Small intestine (tissue), 7 donors: ENCODE measurements at regions not wholly inside any gene's neighbourhood (a gene's known extent, or its start where the extent isn't known, plus 50 kb on each side); places are given as distances from the start of the nearest gene placed in this dataset.

Experiments
- DNase-seq, 2 donors: peaks; one replicate each; pipeline versions ENCODE4 v3.0.0 to v3.0.0-alpha.2; 2013
- FAIRE-seq: peaks from 2 replicates; lab custom pipeline; 2012; peaks lifted over from hg19 to GRCh38; lab: Jason Lieb, UNC
- H3K27ac ChIP-seq, 3 donors: one replicate each; pipeline ENCODE4 v1.5.1; 2013; ENCODE audit warnings: low read length in 2 of 3, mild to moderate bottlenecking in 2 of 3, control low read depth in 1 of 3, inconsistent platforms in 1 of 3, low read depth in 1 of 3, moderate library complexity in 1 of 3
- H3K27me3 ChIP-seq, 3 donors: one replicate each; pipeline ENCODE4 v1.6.1; 2013; ENCODE audit warnings: low read length in 3 of 3, inconsistent platforms in 1 of 3; ENCODE audit not compliant: control insufficient read depth in 3 of 3, insufficient read depth in 3 of 3
- H3K36me3 ChIP-seq, 3 donors: one replicate each; pipeline ENCODE4 v1.6.1; 2013; ENCODE audit warnings: low read length in 3 of 3, inconsistent platforms in 1 of 3, low read depth in 1 of 3, mild to moderate bottlenecking in 1 of 3, moderate library complexity in 1 of 3; ENCODE audit not compliant: control insufficient read depth in 3 of 3, insufficient read depth in 2 of 3
- H3K4me1 ChIP-seq, 3 donors: one replicate each; pipeline ENCODE4 v1.6.1; 2013; ENCODE audit warnings: low read length in 2 of 3, inconsistent platforms in 1 of 3, low read depth in 1 of 3, mild to moderate bottlenecking in 1 of 3, moderate library complexity in 1 of 3; ENCODE audit not compliant: control insufficient read depth in 3 of 3, insufficient read depth in 2 of 3
- H3K4me3 ChIP-seq, 3 donors: one replicate each; pipeline ENCODE4 v1.5.1; 2013; ENCODE audit warnings: low read length in 3 of 3, control low read depth in 1 of 3, inconsistent platforms in 1 of 3, low read depth in 1 of 3, mild to moderate bottlenecking in 1 of 3, moderate library complexity in 1 of 3
- H3K9me3 ChIP-seq, 2 donors: one replicate each; pipeline ENCODE4 v1.6.1; 2013; ENCODE audit warnings: low read depth in 1 of 2, low read length in 1 of 2; ENCODE audit not compliant: control insufficient read depth in 2 of 2, insufficient read depth in 1 of 2
- WGBS, 3 donors: extraction: QIAGEN DNeasy Blood & Tissue Kit; methylation state at CpG; one replicate each; pipeline ENCODE4 v1.1.7; 2013; 5-methylcytosine and 5-hydroxymethylcytosine counted together
- donor health status: healthy with polysubstance abuse.
- donor health status: control.
- donor health status: control.
- donor health status: Bipolar disorder and iron deficiency.
- donor health status: healthy.

DNA sequence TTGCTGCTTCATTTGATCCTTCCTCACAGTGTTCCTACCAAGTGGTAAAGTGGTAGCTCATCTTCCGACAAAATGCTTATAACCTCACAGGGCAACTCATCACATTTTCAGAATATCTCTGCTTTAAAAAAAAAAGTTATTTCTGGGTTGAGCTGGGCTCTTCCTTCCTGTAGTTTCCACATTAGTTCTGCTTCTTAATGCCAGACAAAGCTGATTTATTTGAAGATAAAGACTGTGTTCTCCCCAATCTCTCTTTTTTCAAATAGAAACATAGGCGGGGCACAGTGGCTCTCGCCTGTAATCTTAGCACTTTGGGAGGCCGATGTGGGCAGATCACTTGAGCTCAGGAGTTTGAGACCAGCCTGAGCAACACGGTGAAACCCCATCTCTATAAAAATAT, 273.1 kb downstream of the ACTL7B start:
- DNase-seq: no peak
- WGBS, 3 donors: 71 to 76% (median 73%) methylated on average over 5 of the region's 5 CpGs
- Histone ChIP-seq H3K4me1 (no peaks in the 10 kb centered on the region), H3K9me3 (no peaks in the 10 kb centered on the region), H3K27me3 (peaks cover 0 to 8% (median 6%) of the 10 kb centered on the region in 3 donors), H3K27ac (no peak overlapping the region), H3K4me3 (no peak overlapping the region), H3K36me3 (no peaks in the 10 kb centered on the region)
- no peak for FAIRE-seq

DNA sequence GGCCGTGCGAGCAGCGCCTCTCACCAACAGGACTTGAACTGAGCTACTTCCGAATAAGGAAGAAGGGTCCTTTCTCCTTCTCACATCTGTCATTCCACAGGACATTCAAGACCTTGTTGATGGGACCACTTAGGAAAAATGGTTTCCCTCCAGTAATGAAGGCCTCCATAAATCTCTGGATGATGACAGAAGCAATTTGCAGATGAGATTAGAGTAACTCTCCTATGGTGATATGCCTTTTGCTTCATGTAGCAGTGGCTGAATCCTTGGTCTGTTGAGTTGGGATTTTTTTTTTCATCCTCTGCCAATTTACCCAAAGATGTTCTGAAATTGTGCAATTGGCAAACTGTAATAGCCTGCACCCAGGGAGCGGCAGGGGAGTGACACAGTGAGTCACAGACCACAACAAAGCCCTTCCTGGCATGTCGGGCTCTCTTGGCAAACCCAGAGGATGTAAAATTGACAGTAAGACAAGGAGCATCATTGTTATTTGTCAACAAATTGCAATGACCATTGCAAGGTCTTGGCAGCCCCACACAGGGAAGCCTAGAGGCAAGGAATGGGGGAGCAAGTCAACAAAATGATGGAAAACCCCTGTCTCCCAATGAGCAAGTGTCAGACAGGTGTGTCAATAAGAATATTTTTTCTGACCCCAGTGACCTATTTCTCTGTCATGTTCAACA, 275.9 kb downstream of the ACTL7B start:
- Histone ChIP-seq H3K36me3 (no peaks in the 10 kb centered on the region), H3K4me1 (no peaks in the 10 kb centered on the region), H3K27ac (no peak overlapping the region), H3K27me3 (peaks cover 0 to 11% (median 3%) of the 10 kb centered on the region in 3 donors), H3K9me3 (no peaks in the 10 kb centered on the region), H3K4me3 (no peak overlapping the region)
- no peak for DNase-seq
- no peak for FAIRE-seq
- WGBS, 3 donors: 75 to 79% (median 78%) methylated on average over 6 of the region's 6 CpGs

DNA sequence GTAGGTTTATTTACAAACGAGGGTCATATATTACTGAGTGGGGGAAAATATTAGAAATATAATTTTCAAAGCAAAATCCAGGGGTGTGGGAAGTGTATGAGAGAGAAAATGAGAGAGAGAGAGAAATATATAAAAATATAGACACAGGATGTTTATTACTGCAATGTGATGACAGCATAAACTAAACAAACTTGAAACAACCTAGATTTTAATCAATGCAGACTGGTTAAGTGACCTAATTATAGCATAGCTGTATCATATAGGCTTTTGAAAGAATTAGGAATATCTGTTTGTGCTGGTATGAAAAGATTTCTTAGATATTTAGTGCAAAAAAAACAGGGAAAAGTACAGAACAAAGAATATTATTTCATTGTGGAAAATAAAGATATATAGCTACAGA, 280.5 kb downstream of the ACTL7B start:
- Histone ChIP-seq H3K9me3 (no peaks in the 10 kb centered on the region), H3K36me3 (no peaks in the 10 kb centered on the region), H3K27ac (no peak overlapping the region), H3K4me1 (no peaks in the 10 kb centered on the region), H3K27me3 (peaks cover 0 to 11% (median 3%) of the 10 kb centered on the region in 3 donors), H3K4me3 (no peak overlapping the region)
- 26 to 52% (median 38%) methylated on average over 1 of the region's 1 CpG for WGBS, 3 donors
- DNase-seq (no peak), FAIRE-seq (no peak)

DNA sequence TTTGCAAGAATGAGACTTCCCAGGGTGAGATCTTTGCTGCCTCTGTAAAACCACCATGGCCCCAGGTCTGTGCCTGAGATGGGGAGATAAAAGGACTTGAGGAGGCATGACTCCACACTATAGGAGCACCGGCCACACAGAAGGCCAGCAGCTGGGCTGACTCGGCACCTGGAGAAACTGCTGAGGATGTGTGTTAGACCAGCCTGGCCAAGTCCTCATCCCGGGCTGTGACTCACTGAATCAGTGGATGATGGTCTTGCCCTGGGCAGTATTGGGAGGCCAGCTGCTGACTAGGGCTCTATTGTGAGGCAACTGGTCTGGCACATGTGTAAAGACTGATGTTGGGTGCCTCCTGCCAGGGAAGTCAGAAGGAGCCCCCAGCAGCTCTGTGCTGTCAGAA, 286.2 kb downstream of the ACTL7B start:
- no peak overlapping the region for H3K4me3 ChIP-seq
- H3K4me1 ChIP-seq: no peaks in the 10 kb centered on the region
- no peaks in the 10 kb centered on the region for H3K36me3 ChIP-seq
- no peak for DNase-seq
- no peak overlapping the region for H3K27ac ChIP-seq
- H3K9me3 ChIP-seq: no peaks in the 10 kb centered on the region
- no peak for FAIRE-seq
- 60 to 73% (median 64%) methylated on average over 3 of the region's 3 CpGs for WGBS, 3 donors
- peaks cover 0 to 3% (median 2%) of the 10 kb centered on the region in 3 donors for H3K27me3 ChIP-seq

DNA sequence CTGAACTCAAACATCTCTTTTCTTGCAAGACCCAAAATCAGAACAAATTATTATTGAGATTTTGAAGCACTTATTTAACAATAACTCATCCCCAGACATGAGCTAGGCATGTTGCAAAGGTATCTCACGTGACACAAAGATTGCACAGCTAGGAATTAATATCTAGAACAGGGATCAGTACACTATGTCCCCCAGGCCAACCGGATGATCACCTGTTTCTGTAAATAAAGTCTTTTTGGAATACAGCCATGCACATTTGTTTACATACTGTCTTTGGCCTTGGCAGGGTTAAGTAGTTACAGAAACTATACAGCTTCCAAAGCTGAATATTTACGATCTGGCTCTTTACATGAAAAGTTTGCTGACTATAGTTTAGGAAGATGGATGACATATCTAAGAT, 287.7 kb downstream of the ACTL7B start:
- DNase-seq (no peak), FAIRE-seq (no peak)
- WGBS, 3 donors: 18 to 55% (median 34%) methylated on average over 3 of the region's 3 CpGs
- Histone ChIP-seq H3K4me3 (no peak overlapping the region), H3K36me3 (no peaks in the 10 kb centered on the region), H3K4me1 (no peaks in the 10 kb centered on the region), H3K27ac (no peak overlapping the region), H3K9me3 (no peaks in the 10 kb centered on the region), H3K27me3 (peaks cover 0 to 3% (median 2%) of the 10 kb centered on the region in 3 donors)

DNA sequence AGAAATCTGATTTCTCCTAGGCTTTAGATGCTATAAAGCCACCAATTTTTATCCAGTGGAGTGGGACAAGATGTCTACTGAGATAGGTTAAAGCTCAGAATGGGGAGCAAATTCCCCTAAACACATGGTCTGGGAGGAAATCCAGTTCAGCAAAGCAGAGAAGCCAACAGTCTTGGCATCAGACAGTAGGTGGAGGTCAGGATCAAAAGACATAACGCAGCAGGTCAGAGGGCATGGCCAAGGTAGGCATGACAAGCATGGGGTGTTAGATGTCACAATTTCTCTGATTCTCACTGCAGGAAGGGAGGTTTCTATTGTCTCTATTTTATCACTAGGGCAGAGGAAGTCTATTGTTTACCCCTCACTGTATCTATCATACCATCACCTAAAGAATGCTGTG, 288.2 kb downstream of the ACTL7B start:
- no peak for DNase-seq
- no peak overlapping the region for H3K4me3 ChIP-seq
- peaks cover 0 to 3% (median 2%) of the 10 kb centered on the region in 3 donors for H3K27me3 ChIP-seq
- 60 to 75% (median 68%) methylated on average over 1 of the region's 1 CpG for WGBS, 3 donors
- H3K36me3 ChIP-seq: no peaks in the 10 kb centered on the region
- FAIRE-seq: no peak
- no peaks in the 10 kb centered on the region for H3K9me3 ChIP-seq
- no peak overlapping the region for H3K27ac ChIP-seq
- H3K4me1 ChIP-seq: no peaks in the 10 kb centered on the region

DNA sequence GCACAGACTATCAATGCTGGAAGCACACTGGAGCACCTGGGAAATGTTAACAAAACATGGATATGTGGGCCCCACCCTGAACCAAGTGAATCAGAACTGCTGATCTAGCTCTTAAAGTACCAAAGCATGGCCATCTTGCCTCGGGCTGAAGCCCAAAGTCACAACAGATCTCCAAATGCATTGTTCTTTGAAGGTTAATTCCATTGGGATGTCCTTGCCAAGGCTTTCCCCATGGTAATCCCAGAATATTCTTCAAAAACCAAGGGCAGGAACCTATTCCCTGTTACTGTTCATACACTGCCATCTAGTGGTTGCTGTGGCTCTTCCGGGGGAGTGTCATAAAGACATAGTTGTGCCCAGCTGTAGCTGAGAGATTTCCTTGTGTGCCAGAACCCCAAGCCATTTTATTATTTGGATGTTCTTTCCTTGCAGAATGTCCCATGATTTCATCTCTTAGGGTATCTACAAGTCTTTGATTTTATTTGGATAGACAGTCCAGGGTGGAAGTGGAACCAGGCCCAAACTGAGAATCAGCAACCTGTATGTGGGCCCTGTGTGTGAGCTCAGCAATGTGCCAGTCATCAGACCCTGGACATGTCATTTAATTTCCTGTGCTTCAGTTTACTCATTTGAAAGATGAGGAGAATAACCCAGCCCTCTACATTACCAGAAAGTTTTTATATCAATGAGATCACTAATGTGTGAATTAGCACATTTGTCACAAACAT, 290.0 kb downstream of the ACTL7B start:
- WGBS, 3 donors: 5 to 10% (median 5%) methylated on average over 2 of the region's 2 CpGs
- peaks cover 0 to 3% (median 2%) of the 10 kb centered on the region in 3 donors for H3K27me3 ChIP-seq
- no peaks in the 10 kb centered on the region for H3K36me3 ChIP-seq
- H3K4me1 ChIP-seq: no peaks in the 10 kb centered on the region
- FAIRE-seq (no peak), DNase-seq (peak; percentile 86 to 87)
- H3K9me3 ChIP-seq: no peaks in the 10 kb centered on the region
- H3K4me3 ChIP-seq: no peak overlapping the region
- no peak overlapping the region for H3K27ac ChIP-seq

DNA sequence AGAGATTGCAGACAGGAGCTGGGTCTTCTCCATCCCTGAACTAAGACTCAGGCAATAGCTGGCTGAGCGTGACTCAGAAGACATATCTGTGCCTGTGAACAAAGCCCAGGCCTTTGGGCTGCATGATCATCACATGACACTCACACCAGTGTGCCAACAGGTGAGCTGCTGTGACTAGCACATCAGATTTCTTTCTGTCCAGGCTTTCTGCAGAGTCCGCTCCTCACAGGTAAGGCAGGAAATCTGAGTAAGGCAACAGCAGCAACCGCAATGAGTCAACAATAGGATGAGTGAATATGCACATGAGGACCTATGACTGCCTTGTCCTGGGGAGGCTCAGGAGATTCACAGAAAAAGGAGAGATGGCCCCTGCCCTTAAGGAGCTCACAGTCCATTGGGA, 293.6 kb downstream of the ACTL7B start:
- no peak for FAIRE-seq
- 85 to 94% (median 90%) methylated on average over 3 of the region's 3 CpGs for WGBS, 3 donors

More for the DNA sequence above, 293.6 kb downstream of the ACTL7B start:
- no peaks in the 10 kb centered on the region for H3K4me1 ChIP-seq
- DNase-seq: no peak
- no peak overlapping the region for H3K27ac ChIP-seq
- H3K36me3 ChIP-seq: no peaks in the 10 kb centered on the region
- no peaks in the 10 kb centered on the region for H3K27me3 ChIP-seq
- H3K4me3 ChIP-seq: no peak overlapping the region
- H3K9me3 ChIP-seq: no peaks in the 10 kb centered on the region
